ENCODE measurements at regions not wholly inside any gene's neighbourhood (a gene's known extent, or its start where the extent isn't known, plus 50 kb on each side); places are given as distances from the start of the nearest gene placed in this dataset.

DNA sequence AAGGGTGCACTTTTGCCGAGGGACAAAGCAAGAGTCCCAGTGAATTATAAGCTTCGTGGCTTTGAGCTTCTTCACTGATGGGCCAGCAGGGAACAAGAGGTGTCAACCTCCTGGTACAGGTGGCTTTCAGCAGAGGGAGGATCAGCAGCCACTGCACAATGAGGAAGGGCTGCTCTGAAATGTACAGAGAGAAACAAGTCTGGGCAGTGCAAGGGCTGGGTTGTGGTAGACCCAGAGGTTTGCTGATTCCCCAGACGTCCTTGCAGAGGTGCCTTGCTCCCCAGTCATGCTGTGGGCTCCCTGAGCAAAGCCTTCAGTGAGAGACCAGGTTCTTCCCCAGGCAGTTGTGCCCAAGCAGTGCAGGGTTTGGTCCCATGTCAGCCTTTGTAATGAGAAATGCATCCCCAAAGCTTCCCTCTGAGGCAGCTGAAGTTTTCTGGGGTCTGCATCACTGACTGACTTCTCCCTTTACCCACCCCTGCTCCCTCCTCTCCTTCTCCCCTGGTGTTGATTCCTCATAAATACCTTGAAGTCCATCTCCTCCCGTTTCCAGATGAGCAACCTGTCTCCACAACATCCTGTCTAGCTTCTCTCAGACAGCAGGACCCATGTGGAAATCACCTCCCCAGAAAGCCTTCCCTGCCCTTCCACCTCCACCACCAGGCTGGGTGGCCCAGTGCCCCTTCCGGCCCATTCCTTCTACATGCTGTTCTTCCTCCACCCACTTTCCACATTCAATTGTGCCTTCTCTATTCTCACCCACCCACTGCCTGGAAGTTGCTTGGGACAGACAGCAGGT, 599.6 kb upstream of the ADAMTS16 start:
- no peak for DNase-seq

DNA sequence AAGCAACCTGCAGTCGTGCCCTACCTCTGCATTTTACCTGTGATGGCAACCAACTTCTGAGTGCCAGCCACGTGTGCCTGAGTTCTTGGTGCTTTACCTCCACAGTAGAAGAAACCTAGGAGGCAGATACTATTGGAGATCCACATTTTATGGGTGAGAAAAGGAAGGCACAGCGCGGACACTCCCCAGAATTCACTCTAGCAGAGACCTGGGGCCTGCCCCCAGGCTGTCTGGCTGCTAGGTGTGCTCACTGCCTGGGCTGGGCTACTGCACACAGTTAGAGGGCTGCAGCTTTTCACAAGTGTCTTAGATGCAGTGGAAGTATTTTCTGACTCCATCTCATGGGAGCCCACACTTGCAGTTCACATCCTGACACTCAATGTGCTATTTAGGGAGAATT, 598.8 kb upstream of the ADAMTS16 start:
- DNase-seq, result no peak

GRCh38 chr5:4542145-4542778, 597.9 kb upstream of the ADAMTS16 start:
- no peak for DNase-seq

DNA sequence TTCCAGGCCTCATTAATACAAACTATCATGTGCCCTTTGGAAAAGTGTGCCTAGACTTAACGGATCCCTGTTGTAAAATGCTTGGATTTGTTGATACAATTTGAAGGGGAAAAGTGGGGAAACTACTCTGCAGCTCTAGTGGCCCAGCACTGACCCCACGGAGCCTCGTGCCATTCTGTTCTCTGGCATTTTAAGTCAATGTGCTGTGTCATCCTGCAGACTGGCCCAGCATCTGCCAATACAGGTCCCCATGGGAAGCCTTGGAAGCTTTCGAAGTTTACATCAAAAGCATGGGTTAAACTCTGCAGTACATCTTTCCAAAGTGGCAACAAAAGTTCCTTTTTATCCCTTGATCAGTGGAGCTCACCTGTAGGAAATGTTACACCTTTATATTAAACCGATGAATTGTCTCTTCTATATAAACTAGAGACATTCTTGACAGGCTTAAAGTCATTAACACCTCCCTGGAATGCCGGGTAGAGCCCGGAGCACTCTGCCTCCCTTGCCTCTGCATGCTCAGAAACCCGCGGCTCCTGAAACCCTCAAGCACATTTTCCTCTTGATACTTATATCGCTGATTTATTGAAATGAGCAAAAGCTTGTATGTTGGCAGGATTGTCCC, 596.0 kb upstream of the ADAMTS16 start:
- no peak for DNase-seq

GRCh38 chr5:4547547-4547946, 592.6 kb upstream of the ADAMTS16 start:
- DNase-seq, result no peak

GRCh38 chr5:4548341-4548740, 591.8 kb upstream of the ADAMTS16 start:
- no peak for DNase-seq

DNA sequence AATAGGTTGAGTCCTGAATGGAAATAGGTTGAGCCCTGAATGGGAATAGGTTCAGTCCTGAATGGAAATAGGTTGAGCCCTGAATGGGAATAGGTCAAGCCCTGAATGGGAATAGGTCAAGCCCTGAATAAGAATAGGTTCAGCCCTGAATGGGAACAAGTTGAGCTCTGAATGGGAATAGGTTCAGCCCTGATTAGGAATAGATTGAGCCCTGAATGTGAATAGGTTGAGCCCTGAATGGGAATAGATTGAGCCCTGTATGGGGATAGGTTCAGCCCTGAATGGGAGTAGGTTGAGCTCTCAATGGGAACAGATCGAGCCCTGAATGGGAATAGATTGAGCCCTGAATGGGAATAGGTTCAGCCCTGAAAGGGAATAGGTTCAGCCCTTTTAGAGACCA, 590.8 kb upstream of the ADAMTS16 start:
- DNase-seq, result no peak

DNA sequence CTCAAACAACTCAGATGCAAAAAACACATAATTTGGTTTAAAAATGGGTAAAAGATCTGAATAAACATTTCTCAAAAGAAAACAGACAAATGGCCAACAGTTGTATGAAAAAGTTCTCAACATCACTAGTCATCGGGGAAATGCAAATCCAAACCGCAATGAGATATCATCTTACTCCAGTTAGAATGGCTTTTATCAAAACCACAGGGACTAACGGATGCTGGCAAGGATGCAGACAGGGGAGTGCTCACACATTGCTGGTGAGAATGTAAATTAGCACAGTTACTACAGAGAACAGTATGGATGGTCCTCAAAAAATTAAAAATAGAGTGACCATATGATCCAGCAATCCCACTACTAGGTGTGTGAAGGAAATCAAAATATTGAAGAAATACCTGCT, 589.1 kb upstream of the ADAMTS16 start:
- no peak for DNase-seq

- DNase-seq, result no peak
These were observed 587.0 kb upstream of the ADAMTS16 start for GRCh38 chr5:4553130-4553529.

DNA sequence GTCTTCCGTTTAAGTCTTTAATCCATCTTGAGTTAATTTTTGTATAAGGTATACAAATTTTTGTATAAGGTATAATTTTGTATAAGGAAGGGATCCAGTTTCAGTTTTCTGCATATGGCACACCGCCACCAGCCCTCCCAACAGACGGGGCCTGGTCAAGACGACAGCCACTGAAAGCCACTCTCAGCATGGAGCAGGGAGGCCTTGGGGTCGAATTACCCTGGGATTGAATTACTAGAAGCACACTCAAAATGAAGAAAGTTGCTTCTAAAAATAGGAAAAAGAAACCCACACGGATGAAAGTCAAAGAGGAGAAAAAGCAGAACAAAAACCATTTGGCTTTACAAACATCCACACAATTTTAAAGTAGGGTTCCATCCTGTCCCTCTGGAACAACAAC, 586.2 kb upstream of the ADAMTS16 start:
- no peak for DNase-seq

- DNase-seq, result no peak
These were observed 584.3 kb upstream of the ADAMTS16 start for GRCh38 chr5:4555725-4556285.

GRCh38 chr5:4561403-4561802, 578.7 kb upstream of the ADAMTS16 start:
- DNase-seq, result no peak

GRCh38 chr5:4563400-4563799, 576.7 kb upstream of the ADAMTS16 start:
- peak; percentile 3 to 34 for DNase-seq

- DNase-seq, result no peak
These were observed 569.8 kb upstream of the ADAMTS16 start for GRCh38 chr5:4570047-4570995.

- no peak for DNase-seq
These were observed 568.7 kb upstream of the ADAMTS16 start for GRCh38 chr5:4571248-4571948.

DNA sequence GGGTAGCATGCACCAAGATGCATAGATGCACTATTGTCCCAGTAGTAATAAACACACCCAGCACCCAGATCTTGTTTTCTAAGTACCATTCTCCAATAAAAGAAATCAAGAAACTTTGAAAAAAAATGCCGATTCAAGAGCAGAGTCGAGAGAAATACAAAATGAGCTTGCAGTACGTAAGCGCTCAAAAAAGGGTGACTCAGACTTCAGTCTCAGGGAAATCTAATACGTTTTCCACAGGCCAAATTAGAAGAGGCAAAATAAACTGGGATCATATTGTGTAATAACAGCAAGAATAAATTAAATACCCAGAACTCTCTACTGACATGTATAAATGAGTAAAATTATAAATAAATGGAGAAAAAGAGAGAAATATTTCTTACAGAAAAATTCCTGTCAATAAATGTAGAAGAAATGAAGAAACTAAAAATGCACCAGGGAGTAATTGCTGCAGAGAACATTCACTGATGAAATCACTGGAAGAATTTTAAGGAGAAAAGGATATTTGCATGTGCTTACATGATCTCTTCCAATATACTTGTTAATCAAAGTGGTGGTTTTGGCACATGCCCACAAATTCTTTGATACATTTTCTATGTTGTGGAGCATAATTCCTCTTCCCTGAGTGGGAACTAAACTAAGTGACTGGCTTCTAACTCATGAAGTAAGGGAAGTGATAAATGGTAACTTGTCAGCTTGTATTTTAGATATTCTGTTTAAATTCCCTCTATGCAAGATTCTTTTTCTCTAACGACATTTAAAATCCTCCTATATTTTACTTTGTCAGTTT, 567.6 kb upstream of the ADAMTS16 start:
- no peak for DNase-seq

GRCh38 chr5:4575608-4576007, 564.5 kb upstream of the ADAMTS16 start:
- no peak for DNase-seq

- DNase-seq, result no peak
These were observed 563.9 kb upstream of the ADAMTS16 start for GRCh38 chr5:4576161-4576748.

- DNase-seq, result no peak
These were observed 563.2 kb upstream of the ADAMTS16 start for GRCh38 chr5:4576908-4577307.

DNA sequence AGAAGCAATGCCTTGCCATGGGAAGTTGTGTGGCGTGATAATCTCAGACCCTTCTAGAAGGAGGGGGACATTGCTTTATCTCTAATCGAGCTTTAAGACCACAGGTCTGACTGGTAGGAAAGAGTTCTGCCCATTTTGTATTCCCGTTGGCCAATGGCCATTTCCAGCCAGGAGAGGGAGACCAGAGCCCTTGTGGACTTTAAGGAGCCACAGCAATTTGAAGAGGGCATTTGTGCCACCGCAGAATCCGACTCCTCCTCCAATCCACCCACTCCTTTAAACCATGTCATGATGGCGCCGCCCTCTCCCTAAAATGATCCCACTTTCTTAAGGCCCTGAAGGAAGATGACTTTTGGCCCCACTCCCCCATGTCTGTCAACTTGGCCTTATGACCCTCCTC, 560.5 kb upstream of the ADAMTS16 start:
- no peak for DNase-seq

GRCh38 chr5:4580772-4581171, 559.4 kb upstream of the ADAMTS16 start:
- DNase-seq, result no peak

All from SHP77 (cell line).